IMR-90 (cell line): ENCODE measurements at regions not wholly inside any gene's neighbourhood (a gene's known extent, or its start where the extent isn't known, plus 50 kb on each side); places are given as distances from the start of the nearest gene placed in this dataset.

Experiments used
- ATAC-seq: fragments of 200-7000 bp; cut with Tn5 transposase; 2 replicates; pipeline ENCODE4 v1.9.1; 2020; ENCODE audit warnings: low read depth, mild to moderate bottlenecking, moderate library complexity
- BruUV-seq: library from RNA; stranded (reverse); fragments of 400-500 nt; replicated peaks from 2 replicates; lab custom pipeline; 2021; lab: Mats Ljungman, UMichigan
- CTCF ChIA-PET: fragments of 300-600 bp; formaldehyde crosslinking; extraction: SDS; loops from one replicate; lab custom pipeline; 2021; ENCODE audit warnings: antibody characterized with exemption; lab: Yijun Ruan, JAX
- POLR2A ChIA-PET: fragments of 300-600 bp; sonication (Branson Sonifier 250); formaldehyde crosslinking; loops from one replicate; lab custom pipeline; 2022; ENCODE audit warnings: antibody characterized with exemption; ENCODE audit not compliant: unreplicated experiment; lab: Charles Lee
- DNase-seq: peaks from one replicate; pipeline ENCODE4 v3.0.0; 2013
- H2AFZ ChIP-seq: replicated peaks from 2 replicates; pipeline ENCODE3; 2013; ENCODE audit warnings: low read length, mild to moderate bottlenecking; ENCODE audit not compliant: poor library complexity
- H2AK5ac ChIP-seq: 2 replicates; pipeline ENCODE4 v1.6.1; 2013; ENCODE audit warnings: low read depth, low read length, inconsistent platforms
- H2AK9ac ChIP-seq: replicated peaks from 2 replicates; pipeline ENCODE3; 2013; ENCODE audit warnings: mild to moderate bottlenecking, low read depth, low read length, moderate library complexity; ENCODE audit not compliant: poor library complexity
- H2BK120ac ChIP-seq: 2 replicates; pipeline ENCODE4 v1.6.1; 2013; ENCODE audit warnings: low read depth, low read length, inconsistent platforms
- H2BK15ac ChIP-seq: 3 replicates; pipeline ENCODE4 v1.6.1; 2013; ENCODE audit warnings: low read depth, low read length, inconsistent platforms
- H2BK20ac ChIP-seq: 2 replicates; pipeline ENCODE4 v1.6.1; 2013; ENCODE audit warnings: low read depth, mild to moderate bottlenecking, inconsistent platforms, low read length, moderate library complexity
- H2BK5ac ChIP-seq: 2 replicates; pipeline ENCODE4 v1.6.1; 2013; ENCODE audit warnings: mild to moderate bottlenecking, low read depth, low read length, inconsistent platforms; ENCODE audit not compliant: poor library complexity, severe bottlenecking
- H3K14ac ChIP-seq: replicated peaks from 2 replicates; pipeline ENCODE4 v1.6.1; 2013; ENCODE audit warnings: low read depth, low read length, inconsistent platforms
- H3K18ac ChIP-seq: 2 replicates; pipeline ENCODE4 v1.6.1; 2013; ENCODE audit warnings: low read depth, low read length, control low read depth
- H3K23ac ChIP-seq: 2 replicates; pipeline ENCODE4 v1.6.1; 2013; ENCODE audit warnings: low read depth, low read length, inconsistent platforms
- H3K27ac ChIP-seq: 2 replicates; pipeline ENCODE4 v1.5.1; 2013; ENCODE audit warnings: mild to moderate bottlenecking, control low read depth, low read length; ENCODE audit not compliant: insufficient read depth
- H3K27me3 ChIP-seq: 2 replicates; pipeline ENCODE4 v1.6.1; 2013; ENCODE audit warnings: low read length; ENCODE audit not compliant: control insufficient read depth, insufficient read depth
- H3K36me3 ChIP-seq: 2 replicates; pipeline ENCODE4 v1.6.1; 2013; ENCODE audit warnings: low read length, mixed read lengths; ENCODE audit not compliant: control insufficient read depth, insufficient read depth
- H3K4ac ChIP-seq: 2 replicates; pipeline ENCODE4 v1.6.1; 2013; ENCODE audit warnings: low read depth, low read length, inconsistent platforms
- H3K4me1 ChIP-seq: 2 replicates; pipeline ENCODE4 v1.6.1; 2013; ENCODE audit warnings: low read length, mixed read lengths; ENCODE audit not compliant: control insufficient read depth, insufficient read depth
- H3K4me2 ChIP-seq: 2 replicates; pipeline ENCODE4 v1.6.1; 2013; ENCODE audit warnings: low read depth, mild to moderate bottlenecking, control low read depth, low read length, moderate library complexity
- H3K4me3 ChIP-seq: 2 replicates; pipeline ENCODE4 v1.5.1; 2013; ENCODE audit warnings: low read depth, mild to moderate bottlenecking, control low read depth, low read length, moderate library complexity; ENCODE audit not compliant: insufficient read depth
- H3K56ac ChIP-seq: 2 replicates; pipeline ENCODE4 v1.6.1; 2013; ENCODE audit warnings: low read length, inconsistent platforms; ENCODE audit not compliant: insufficient read depth; ENCODE audit errors: extremely low read depth
- H3K79me1 ChIP-seq, 2 experiments: 2 replicates each; pipeline ENCODE4 v1.6.1; 2013; ENCODE audit warnings: low read length in 2 of 2, inconsistent platforms in 1 of 2, low read depth in 1 of 2
- H3K9ac ChIP-seq: 2 replicates; pipeline ENCODE4 v1.6.1; 2013; ENCODE audit warnings: low read depth, low read length, control low read depth
- H3K9me1 ChIP-seq: 2 replicates; pipeline ENCODE4 v1.6.1; 2013; ENCODE audit warnings: low read length, inconsistent platforms; ENCODE audit not compliant: insufficient read depth
- H3K9me3 ChIP-seq: 2 replicates; pipeline ENCODE4 v1.6.1; 2013; ENCODE audit warnings: low read length; ENCODE audit not compliant: control insufficient read depth, insufficient read depth
- H4K20me1 ChIP-seq: 2 replicates; pipeline ENCODE4 v1.6.1; 2013; ENCODE audit warnings: low read length, inconsistent platforms; ENCODE audit not compliant: insufficient read depth
- H4K5ac ChIP-seq: 2 replicates; pipeline ENCODE4 v1.6.1; 2013; ENCODE audit warnings: mild to moderate bottlenecking, low read depth, low read length, control low read depth
- H4K8ac ChIP-seq, 2 experiments: 2 replicates each; pipeline ENCODE4 v1.6.1; 2013; ENCODE audit warnings: low read depth in 2 of 2, low read length in 2 of 2, control low read depth in 1 of 2, inconsistent platforms in 1 of 2
- H4K91ac ChIP-seq: 2 replicates; pipeline ENCODE4 v1.6.1; 2013; ENCODE audit warnings: low read depth, low read length, inconsistent platforms; ENCODE audit not compliant: insufficient read depth
- ELK1 ChIP-seq: fragments of 150-350 bp; IDR thresholded peaks from 2 replicates; pipeline ENCODE4 v1.6.1; 2016; ENCODE audit warnings: low read depth, mild to moderate bottlenecking, low read length, moderate library complexity, borderline replicate concordance
- MAFK ChIP-seq: IDR thresholded peaks from 2 replicates; pipeline ENCODE4 v1.6.1; 2012; ENCODE audit warnings: low read depth, low read length, improper control_type of control experiment
- MAZ ChIP-seq: IDR thresholded peaks from 2 replicates; pipeline ENCODE4 v1.6.1; 2012; ENCODE audit warnings: low read depth, mild to moderate bottlenecking, low read length, improper control_type of control experiment, moderate library complexity, borderline replicate concordance
- RFX5 ChIP-seq: IDR thresholded peaks from 2 replicates; pipeline ENCODE4 v1.8.0; 2012; ENCODE audit warnings: low read depth, mild to moderate bottlenecking, low read length, moderate library complexity
- WGBS, 2 experiments: methylation state at CpG; one replicate each; pipeline versions ENCODE4 v1.1.5 to v1.1.7; 2013; ENCODE audit warnings: missing lambda C conversion rate in 2 of 2; ENCODE audit not compliant: insufficient read length in 1 of 2; ENCODE audit errors: extremely low coverage in 2 of 2; 5-methylcytosine and 5-hydroxymethylcytosine counted together
- dilution Hi-C: fragments of 300-500 bp; cut with HindIII; formaldehyde crosslinking; loops from one replicate; pipeline ENCODE4 v1.14.3; 2018; ENCODE audit warnings: low sequenced_read_pairs; ENCODE audit not compliant: unreplicated experiment
- in situ Hi-C: fragments of 300-500 bp; cut with MboI; formaldehyde crosslinking; loops from 3 replicates; pipeline ENCODE4 v1.14.3; 2019; ENCODE audit warnings: low sequenced_read_pairs, inconsistent platforms, mixed read lengths
- intact Hi-C: fragments of 100-400 bp; cut with micrococcal nuclease; formaldehyde crosslinking; loops from 2 replicates; pipeline ENCODE4 v1.10.0; 2022

- POLR2A ChIA-PET: no interaction called here
- Histone ChIP-seq H4K20me1 (no peaks in the 10 kb centered on the region), H3K56ac (no peak overlapping the region), H2AFZ (no peak overlapping the region), H2BK5ac (no peak overlapping the region), H2BK20ac (no peak overlapping the region), H3K9ac (no peak overlapping the region), H3K23ac (no peak overlapping the region), H3K4me1 (no peaks in the 10 kb centered on the region), H3K27ac (no peak overlapping the region), H2BK120ac (no peak overlapping the region), H4K5ac (no peak overlapping the region), H3K4me2 (no peak overlapping the region), H3K4ac (no peak overlapping the region), H3K27me3 (no peaks in the 10 kb centered on the region), H2AK5ac (no peak overlapping the region), H3K9me3 (peaks cover 12% of the 10 kb centered on the region), H3K79me1 (no peaks in the 10 kb centered on the region), H3K36me3 (no peaks in the 10 kb centered on the region), H4K8ac (no peak overlapping the region), H3K18ac (no peak overlapping the region), H2AK9ac (no peak overlapping the region), H3K9me1 (no peaks in the 10 kb centered on the region), H2BK15ac (no peak overlapping the region), H3K4me3 (no peak overlapping the region), H4K91ac (no peak overlapping the region), H3K14ac (no peak overlapping the region)
- no peak for ATAC-seq
- in situ Hi-C loops: no loop called here
- TF ChIP-seq MAFK (no peak), RFX5 (no peak), MAZ (no peak), ELK1 (no peak)
- no TSS peak for BruUV-seq
- WGBS, 2 experiments: no CpG with 5 or more reads among the region's 2 CpGs
- intact Hi-C loops: no loop called here
- DNase-seq: no peak
- dilution Hi-C loops: no loop called here
- CTCF ChIA-PET: no interaction called here
Observed at GRCh38 chr2:209094221-209094620, 329.6 kb upstream of the MAP2 start.
